ENCODE measurements at regions not wholly inside any gene's neighbourhood (a gene's known extent, or its start where the extent isn't known, plus 50 kb on each side); places are given as distances from the start of the nearest gene placed in this dataset.

- Histone ChIP-seq H3K27me3 (ENCODE audit: control insufficient read depth in 1 of 2, insufficient read depth in 2 of 2, low read length in 2 of 2) (peaks cover 5 to 66% of the 10 kb centered on the region in 2 experiments), H3K9me3 (ENCODE audit: low read length) (no peaks in the 10 kb centered on the region), H3K9ac (ENCODE audit: insufficient read depth, low read depth, low read length) (no peak overlapping the region), H3K36me3 (replicated peaks in 1 of 2; ENCODE audit: control insufficient read depth in 1 of 2, insufficient read depth in 2 of 2, low read length in 2 of 2) (no peaks in the 10 kb centered on the region), H3K4me1 (ENCODE audit: insufficient read depth, low read length) (no peaks in the 10 kb centered on the region), H4K20me1 (ENCODE audit: insufficient read depth, low read length) (no peaks in the 10 kb centered on the region), H3K79me2 (ENCODE audit: insufficient read depth, low read length) (no peaks in the 10 kb centered on the region), H3K4me3 (replicated peaks in 1 of 3; ENCODE audit: insufficient read depth in 1 of 3, low read depth in 2 of 3, low read length in 3 of 3) (no peak overlapping the region), H3K4me2 (ENCODE audit: low read depth, low read length) (no peak overlapping the region), H3K27ac (ENCODE audit: extremely low read length, insufficient read depth, low read length) (no peak overlapping the region), H2AFZ (ENCODE audit: low read length) (no peak overlapping the region)
- BruUV-seq (replicated peaks): no TSS peak
- TF ChIP-seq HMGA1 (CRISPR knock-in tag; conservative IDR thresholded peaks at IDR 0.05) (no peak), ZFP36L2 (CRISPR knock-in tag; IDR thresholded peaks at IDR 0.05) (no peak), ZNF75D (CRISPR knock-in tag; IDR thresholded peaks at IDR 0.05; ENCODE audit: borderline replicate concordance) (no peak), TAF1 (CRISPR knock-in tag; IDR thresholded peaks at IDR 0.05) (no peak), PLRG1 (conservative IDR thresholded peaks at IDR 0.05) (no peak), FUBP1 (CRISPR knock-in tag; IDR thresholded peaks at IDR 0.05; ENCODE audit: borderline replicate concordance) (no peak), ZSCAN12 (CRISPR knock-in tag; IDR thresholded peaks at IDR 0.05) (no peak), RFXAP (CRISPR knock-in tag; IDR thresholded peaks at IDR 0.05; ENCODE audit: borderline replicate concordance) (no peak), ZBTB38 (CRISPR knock-in tag; IDR thresholded peaks at IDR 0.05) (no peak), MEF2D (CRISPR knock-in tag; IDR thresholded peaks at IDR 0.05) (no peak), ELF4 (CRISPR knock-in tag; IDR thresholded peaks at IDR 0.05; ENCODE audit: borderline replicate concordance) (no peak), POLR2AphosphoS2 (IDR thresholded peaks at IDR 0.05; ENCODE audit: low read depth, low read length) (no peak)
- TF ChIP-seq, protein P1, sequence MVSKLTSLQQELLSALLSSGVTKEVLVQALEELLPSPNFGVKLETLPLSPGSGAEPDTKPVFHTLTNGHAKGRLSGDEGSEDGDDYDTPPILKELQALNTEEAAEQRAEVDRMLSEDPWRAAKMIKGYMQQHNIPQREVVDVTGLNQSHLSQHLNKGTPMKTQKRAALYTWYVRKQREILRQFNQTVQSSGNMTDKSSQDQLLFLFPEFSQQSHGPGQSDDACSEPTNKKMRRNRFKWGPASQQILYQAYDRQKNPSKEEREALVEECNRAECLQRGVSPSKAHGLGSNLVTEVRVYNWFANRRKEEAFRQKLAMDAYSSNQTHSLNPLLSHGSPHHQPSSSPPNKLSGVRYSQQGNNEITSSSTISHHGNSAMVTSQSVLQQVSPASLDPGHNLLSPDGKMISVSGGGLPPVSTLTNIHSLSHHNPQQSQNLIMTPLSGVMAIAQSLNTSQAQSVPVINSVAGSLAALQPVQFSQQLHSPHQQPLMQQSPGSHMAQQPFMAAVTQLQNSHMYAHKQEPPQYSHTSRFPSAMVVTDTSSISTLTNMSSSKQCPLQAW (CRISPR knock-in tag; IDR thresholded peaks at IDR 0.05): no peak
- CTCF ChIA-PET (ENCODE audit: low intra/inter-chr PET ratio, low total read pairs): no interaction called here
- intact Hi-C loops (cut with micrococcal nuclease; ENCODE audit: unreplicated experiment): loop anchor here (5.0 kb wide), 1 partner anchor 418 kb away; the partner anchor contains the start of gene GP5
- DNase-seq (ENCODE audit: low spot score): no peak
- POLR2A ChIA-PET: no interaction called here
- WGBS (ENCODE audit: low lambda C conversion rate): 16% methylated on average over 4 of the region's 5 CpGs
- in situ Hi-C loops (cut with HindIII; ENCODE audit: extremely low pct_ligation_motif_present, low pct_unique_long_range_greater_than_20kb): no loop called here
- ATAC-seq: no peak
- no peak for FAIRE-seq
Observed at GRCh38 chr3:194814878-194815357, 129.2 kb downstream of the FAM43A start.
